ENCODE measurements at regions not wholly inside any gene's neighbourhood (a gene's known extent, or its start where the extent isn't known, plus 50 kb on each side); places are given as distances from the start of the nearest gene placed in this dataset.

- no peak for TF ChIP-seq FOXM1 (IDR thresholded peaks at IDR 0.05; ENCODE audit: borderline replicate concordance, low read depth)
- no peak for TF ChIP-seq REST (IDR thresholded peaks at IDR 0.05; ENCODE audit: low read depth)
- no peak for TF ChIP-seq MAX (IDR thresholded peaks at IDR 0.05)
- no peak for TF ChIP-seq ZBTB7A (IDR thresholded peaks at IDR 0.05; ENCODE audit: low read depth)
- no peak for TF ChIP-seq CREB1 (IDR thresholded peaks at IDR 0.05; ENCODE audit: low read depth)
- TF ChIP-seq TCF12 (IDR thresholded peaks at IDR 0.05; ENCODE audit: low read depth) = no peak
- no peak for TF ChIP-seq YY1 (IDR thresholded peaks at IDR 0.05; ENCODE audit: low read depth)
- no peak for TF ChIP-seq CEBPB (IDR thresholded peaks at IDR 0.05)
- no peak for TF ChIP-seq TEAD4 (IDR thresholded peaks at IDR 0.05)
These were observed 176.4 kb downstream of the LY86 start for GRCh38 chr6:6764764-6765434.

All from Ishikawa (cell line).